ENCODE measurements at regions not wholly inside any gene's neighbourhood (a gene's known extent, or its start where the extent isn't known, plus 50 kb on each side); places are given as distances from the start of the nearest gene placed in this dataset.

DNA sequence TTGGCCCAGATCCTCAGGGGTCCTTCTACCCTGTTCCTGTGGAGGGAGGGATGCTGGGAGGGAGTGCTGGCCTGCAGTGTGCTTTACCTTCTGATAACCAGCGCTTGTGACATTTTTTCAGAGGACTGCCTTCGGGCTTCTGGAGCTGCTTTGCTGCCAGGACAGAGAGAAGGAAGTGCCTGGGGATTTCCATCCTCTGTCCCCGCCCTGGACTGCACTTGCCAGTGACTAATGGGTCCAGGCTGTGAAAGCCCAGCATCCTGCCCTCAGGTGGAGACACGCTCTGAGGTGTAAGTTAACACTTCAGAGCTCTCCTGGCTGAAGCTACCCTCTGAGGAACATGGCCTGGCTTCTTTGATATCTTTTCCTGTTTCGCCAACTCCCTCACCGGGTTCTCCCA, 158.7 kb upstream of the SYT13 start:
- in situ Hi-C loops (cut with MboI; ENCODE audit: low sequenced_read_pairs, unreplicated experiment), result no loop called here
- TF ChIP-seq, protein P1, sequence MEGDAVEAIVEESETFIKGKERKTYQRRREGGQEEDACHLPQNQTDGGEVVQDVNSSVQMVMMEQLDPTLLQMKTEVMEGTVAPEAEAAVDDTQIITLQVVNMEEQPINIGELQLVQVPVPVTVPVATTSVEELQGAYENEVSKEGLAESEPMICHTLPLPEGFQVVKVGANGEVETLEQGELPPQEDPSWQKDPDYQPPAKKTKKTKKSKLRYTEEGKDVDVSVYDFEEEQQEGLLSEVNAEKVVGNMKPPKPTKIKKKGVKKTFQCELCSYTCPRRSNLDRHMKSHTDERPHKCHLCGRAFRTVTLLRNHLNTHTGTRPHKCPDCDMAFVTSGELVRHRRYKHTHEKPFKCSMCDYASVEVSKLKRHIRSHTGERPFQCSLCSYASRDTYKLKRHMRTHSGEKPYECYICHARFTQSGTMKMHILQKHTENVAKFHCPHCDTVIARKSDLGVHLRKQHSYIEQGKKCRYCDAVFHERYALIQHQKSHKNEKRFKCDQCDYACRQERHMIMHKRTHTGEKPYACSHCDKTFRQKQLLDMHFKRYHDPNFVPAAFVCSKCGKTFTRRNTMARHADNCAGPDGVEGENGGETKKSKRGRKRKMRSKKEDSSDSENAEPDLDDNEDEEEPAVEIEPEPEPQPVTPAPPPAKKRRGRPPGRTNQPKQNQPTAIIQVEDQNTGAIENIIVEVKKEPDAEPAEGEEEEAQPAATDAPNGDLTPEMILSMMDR (IDR thresholded peaks at IDR 0.05; ENCODE audit: borderline replicate concordance, control extremely low read depth, extremely low read depth, insufficient read depth, missing control alignments), result no peak

GRCh38 chr11:45440111-45440510, 154.0 kb upstream of the SYT13 start:
- TF ChIP-seq, protein P1 (IDR thresholded peaks at IDR 0.05; ENCODE audit: borderline replicate concordance, control extremely low read depth, extremely low read depth, insufficient read depth, missing control alignments), result no peak
- in situ Hi-C loops (cut with MboI; ENCODE audit: low sequenced_read_pairs, unreplicated experiment), result no loop called here
- no peak for DNase-seq (ENCODE audit: low spot score)

More for the DNA sequence above, 158.7 kb upstream of the SYT13 start:
- no peak for DNase-seq (ENCODE audit: low spot score)

DNA sequence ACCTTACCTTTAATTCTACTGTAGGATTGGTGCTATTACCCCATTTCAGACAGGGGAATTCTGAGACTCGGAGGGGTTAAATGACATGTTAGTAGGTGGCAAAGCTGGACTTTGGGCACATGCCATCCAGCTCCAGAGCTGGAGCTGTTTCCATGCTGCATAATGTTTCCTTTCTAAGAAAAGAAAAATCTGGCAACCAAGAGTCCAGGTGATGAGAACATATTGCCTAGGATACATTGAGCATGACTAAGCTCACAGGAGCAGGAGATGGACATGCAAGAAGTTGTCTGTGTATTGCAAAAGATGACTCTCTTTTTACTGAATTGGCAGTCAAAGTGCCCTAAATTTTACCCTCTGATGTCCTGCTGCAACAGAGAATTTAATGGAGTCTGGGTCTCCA, 150.8 kb upstream of the SYT13 start:
- in situ Hi-C loops (cut with MboI; ENCODE audit: low sequenced_read_pairs, unreplicated experiment), result no loop called here
- TF ChIP-seq, protein P1 (IDR thresholded peaks at IDR 0.05; ENCODE audit: borderline replicate concordance, control extremely low read depth, extremely low read depth, insufficient read depth, missing control alignments), result no peak
- no peak for DNase-seq (ENCODE audit: low spot score)

DNA sequence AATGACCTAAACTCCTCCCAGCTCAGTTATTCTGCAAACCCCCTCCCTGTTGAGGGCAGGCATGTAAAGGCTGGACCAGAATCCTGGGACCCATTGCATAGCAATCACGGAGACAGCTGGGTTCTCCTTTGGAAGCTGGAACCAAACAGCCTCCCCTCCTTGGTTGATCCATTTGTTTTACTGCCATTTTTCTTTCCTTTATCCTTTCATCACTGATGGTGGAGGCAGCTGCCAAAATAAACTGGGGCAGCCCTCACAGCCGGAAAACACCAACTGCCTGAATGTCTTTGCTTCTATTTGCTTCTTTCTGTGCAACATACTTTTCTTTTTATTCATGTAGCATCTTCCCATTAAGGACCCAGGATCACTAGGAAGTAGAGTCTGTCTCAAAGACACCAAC, 150.0 kb upstream of the SYT13 start:
- no peak for DNase-seq (ENCODE audit: low spot score)
- in situ Hi-C loops (cut with MboI; ENCODE audit: low sequenced_read_pairs, unreplicated experiment), result no loop called here
- TF ChIP-seq, protein P1 (IDR thresholded peaks at IDR 0.05; ENCODE audit: borderline replicate concordance, control extremely low read depth, extremely low read depth, insufficient read depth, missing control alignments), result no peak

GRCh38 chr11:45435706-45436105, 149.6 kb upstream of the SYT13 start:
- in situ Hi-C loops (cut with MboI; ENCODE audit: low sequenced_read_pairs, unreplicated experiment), result no loop called here
- TF ChIP-seq, protein P1 (IDR thresholded peaks at IDR 0.05; ENCODE audit: borderline replicate concordance, control extremely low read depth, extremely low read depth, insufficient read depth, missing control alignments), result no peak
- no peak for DNase-seq (ENCODE audit: low spot score)

DNA sequence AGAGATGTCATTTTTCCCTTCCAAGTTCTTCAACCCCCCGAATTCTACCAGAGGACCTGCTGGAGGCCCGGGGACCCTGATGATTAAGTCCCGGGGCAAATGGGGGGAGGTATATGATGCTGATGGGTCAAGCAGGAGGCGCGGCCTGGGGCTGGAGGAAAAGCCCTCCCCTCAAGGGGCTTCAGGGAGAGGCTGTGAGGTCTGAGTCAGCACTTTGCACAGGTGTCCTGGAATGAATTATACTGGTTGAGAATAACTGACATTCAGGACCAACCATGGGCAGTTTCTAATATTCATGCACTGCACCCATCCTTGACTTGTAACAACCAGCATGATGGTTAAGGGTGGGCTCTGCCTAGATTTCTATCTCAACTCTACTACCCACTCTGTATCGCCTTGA, 146.8 kb upstream of the SYT13 start:
- in situ Hi-C loops (cut with MboI; ENCODE audit: low sequenced_read_pairs, unreplicated experiment), result no loop called here
- DNase-seq (ENCODE audit: low spot score), result no peak
- TF ChIP-seq, protein P1 (IDR thresholded peaks at IDR 0.05; ENCODE audit: borderline replicate concordance, control extremely low read depth, extremely low read depth, insufficient read depth, missing control alignments), result no peak

DNA sequence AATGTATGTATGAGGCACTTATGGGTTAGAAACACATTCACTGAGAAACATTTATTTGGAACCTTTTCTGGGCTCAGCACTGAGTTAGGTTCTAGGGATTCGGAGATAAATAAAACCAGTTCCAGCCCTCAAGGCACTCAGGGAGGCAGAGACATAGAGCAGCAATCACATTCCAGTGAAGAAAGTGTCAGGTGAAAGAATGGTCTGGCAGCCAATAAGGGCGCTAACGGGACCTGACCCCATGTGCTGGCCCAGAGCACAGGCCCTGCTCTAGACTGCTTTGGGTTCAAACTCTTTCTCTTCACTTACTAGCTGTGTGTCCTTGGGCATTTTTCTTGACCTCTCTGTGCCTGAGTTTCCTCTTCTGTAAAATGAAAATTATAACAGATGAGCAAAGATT, 146.0 kb upstream of the SYT13 start:
- in situ Hi-C loops (cut with MboI; ENCODE audit: low sequenced_read_pairs, unreplicated experiment), result no loop called here
- TF ChIP-seq, protein P1 (IDR thresholded peaks at IDR 0.05; ENCODE audit: borderline replicate concordance, control extremely low read depth, extremely low read depth, insufficient read depth, missing control alignments), result no peak
- DNase-seq (ENCODE audit: low spot score), result no peak

Measured in GM13976 (cell line).